Glomerular visceral epithelial cell (primary cell): ENCODE measurements at regions not wholly inside any gene's neighbourhood (a gene's known extent, or its start where the extent isn't known, plus 50 kb on each side); places are given as distances from the start of the nearest gene placed in this dataset.

Source experiments
- DNase-seq: peaks from one replicate; pipeline ENCODE4 v3.0.0-alpha.2; 2016; ENCODE audit errors: extremely low spot score

DNA sequence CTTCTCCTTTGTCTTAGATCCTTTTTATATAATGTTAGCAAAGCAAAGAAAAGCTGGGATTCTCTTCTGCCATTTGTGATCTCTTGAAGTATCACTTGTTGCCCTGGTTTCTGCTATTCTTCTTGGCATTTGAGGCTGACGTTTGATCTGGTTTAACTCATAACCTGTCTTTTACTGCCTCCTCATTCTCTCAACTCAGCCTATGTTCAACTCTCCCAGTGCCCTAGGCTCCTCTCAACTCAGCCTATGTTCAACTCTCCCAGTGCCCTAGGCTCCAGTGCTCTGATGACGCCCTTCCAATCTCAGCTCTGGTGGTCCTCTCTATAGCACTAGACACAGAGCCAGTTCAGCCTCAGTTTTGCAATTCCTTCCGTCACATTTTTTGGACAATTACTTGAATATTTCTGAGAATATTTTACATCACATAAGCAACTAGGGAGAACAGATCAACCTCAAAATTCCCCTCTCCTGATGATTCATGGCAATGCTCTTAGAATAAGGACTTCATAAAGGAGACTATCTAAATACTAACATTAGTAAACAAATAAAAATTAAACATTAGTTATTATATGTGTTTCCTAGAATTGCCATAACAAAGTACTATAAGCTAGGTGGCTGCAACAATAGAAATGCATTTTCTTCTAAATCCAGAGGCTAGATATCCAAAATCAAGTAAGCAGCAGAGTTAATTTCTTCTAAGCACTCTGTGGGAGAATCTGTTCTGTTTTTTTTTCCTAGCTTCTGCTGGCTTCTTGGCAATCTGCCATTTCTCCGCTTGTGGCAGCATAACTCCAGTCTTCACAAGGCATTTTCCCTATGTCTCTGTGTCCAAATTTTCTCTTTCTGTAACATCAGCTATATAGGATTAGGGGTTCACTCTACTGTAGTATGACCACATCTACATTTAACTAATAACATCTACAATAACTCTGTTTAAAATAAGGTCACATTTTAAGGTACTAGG, 662.1 kb upstream of the FTMT start:
- DNase-seq, result peak; percentile 59

DNA sequence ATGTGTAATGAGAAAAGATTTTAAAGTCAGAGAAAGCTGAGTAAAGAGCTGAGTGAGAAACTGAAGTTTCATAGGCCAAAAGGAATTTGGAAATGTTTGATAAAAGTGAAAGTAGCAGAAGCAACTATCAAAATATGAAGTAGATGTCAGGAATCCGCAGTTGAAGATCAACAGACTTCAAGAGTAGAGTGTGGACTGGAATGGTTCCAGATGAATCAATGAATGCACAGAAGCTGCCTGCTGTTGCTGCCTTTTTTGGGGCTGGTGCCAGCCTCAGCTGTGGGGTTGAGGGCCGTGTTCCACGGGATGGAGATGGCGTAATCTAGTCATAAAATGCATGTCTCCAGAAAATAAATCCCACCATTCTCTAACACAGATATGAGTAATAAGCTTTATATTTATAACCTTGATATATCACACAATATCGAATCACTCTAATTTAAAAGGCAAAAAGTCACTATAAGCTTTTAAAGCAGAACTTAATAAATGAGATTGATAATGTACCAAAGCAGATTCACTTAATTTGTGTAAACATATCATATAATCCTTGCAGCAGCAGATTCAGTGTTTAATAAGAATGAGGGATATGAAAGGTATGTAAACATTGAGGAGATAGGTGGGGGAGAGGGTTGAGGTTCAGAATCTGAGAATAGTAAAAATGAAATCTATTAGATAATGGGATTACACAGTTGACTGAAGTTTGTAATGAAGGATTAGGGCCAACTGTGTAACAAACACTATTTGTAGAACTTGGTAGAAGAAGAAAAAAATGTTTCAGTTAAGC, 652.3 kb upstream of the FTMT start:
- DNase-seq, result no peak

DNA sequence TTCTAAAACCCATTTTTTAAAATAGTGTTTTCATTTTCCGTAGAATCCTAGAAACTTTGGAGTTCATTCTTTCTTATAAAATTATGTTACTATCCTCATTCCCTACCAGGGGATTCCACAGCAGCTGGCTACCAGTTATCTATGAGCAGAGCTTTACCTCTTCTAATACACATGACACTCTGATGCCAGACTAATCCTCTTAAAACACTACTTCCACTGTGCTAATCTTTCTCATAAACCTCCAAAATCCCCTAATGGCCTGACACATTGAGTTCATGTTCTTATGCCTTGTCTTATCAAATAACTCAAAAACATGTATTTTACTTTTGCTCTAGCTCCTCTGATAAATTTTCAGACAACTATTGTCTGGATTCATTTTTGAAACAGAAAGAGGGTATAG, 633.6 kb upstream of the FTMT start:
- no peak for DNase-seq

DNA sequence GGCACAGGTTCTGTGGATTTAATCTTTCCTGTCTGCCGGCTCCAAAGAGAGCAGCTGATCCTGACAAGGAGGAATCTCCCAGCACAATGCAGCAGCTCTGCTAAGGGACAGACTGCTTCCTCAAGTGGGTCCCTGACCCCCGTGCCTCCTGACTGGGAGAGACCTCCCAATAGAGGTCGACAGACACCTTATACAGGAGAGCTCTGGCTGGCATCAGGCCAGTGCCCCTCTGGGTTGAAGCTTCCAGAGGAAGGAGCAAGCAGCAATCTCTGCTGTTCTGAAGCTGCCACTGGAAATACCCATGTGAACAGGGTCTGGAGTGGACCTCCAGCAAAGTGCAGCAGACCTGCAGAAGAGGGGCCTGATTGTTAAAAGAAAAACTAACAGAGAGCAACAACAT, 630.2 kb upstream of the FTMT start:
- no peak for DNase-seq

DNA sequence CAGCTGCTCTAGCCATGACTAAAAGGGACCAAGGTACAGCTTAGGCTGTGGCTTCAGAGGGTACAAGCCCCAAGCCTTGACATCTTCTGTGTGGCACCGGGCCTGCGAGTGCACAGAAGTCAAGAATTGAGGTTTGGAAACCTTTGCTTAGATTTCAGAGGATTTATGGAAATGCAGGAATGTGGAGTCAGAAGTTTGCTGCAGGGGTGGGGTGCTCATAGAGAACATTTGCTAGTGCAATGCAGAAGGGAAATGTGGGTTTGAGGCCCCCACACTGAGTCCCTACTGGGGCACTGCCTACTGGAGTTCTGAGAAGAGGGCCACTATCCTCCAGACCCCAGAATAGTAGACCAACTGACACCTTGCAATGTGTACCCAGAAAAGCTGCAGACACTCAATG, 624.9 kb upstream of the FTMT start:
- no peak for DNase-seq

DNA sequence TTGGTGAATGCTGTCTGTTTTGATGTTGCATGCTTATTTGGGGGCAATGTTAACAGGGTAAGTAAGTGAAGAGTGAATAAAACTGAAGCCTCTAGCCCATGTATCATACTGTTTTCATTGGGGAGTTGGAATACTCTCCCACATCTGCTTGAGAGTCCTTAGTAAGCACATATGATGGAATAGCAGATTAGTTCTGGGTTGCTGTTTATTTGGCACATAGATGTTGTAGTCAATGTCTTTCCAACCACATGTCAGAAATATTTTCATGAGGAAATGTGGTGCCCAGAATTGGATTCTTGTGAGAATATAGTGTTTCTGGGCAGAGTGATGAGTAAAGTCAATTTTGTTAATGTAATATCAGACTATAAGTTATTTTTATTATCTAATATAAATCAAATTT, 611.7 kb upstream of the FTMT start:
- no peak for DNase-seq

DNA sequence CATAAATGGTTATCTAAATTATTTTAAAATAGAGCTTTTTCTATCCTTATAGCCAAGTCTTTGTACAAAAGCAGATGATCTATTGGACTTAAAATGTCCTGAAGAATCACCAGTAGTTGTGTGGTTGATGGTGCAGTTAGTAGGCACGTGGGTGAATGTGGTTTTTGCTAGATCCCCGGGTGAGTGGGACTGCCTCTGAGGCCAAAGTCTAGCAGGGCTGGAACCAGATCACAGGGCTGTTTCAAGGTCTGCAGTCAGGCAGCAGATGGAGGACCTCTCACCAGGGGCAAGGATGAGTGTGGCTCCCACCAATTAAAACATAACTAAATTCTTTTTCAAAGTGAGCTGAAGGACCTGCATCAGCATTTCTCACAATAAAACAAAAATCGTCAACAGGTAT, 604.7 kb upstream of the FTMT start:
- DNase-seq, result no peak

DNA sequence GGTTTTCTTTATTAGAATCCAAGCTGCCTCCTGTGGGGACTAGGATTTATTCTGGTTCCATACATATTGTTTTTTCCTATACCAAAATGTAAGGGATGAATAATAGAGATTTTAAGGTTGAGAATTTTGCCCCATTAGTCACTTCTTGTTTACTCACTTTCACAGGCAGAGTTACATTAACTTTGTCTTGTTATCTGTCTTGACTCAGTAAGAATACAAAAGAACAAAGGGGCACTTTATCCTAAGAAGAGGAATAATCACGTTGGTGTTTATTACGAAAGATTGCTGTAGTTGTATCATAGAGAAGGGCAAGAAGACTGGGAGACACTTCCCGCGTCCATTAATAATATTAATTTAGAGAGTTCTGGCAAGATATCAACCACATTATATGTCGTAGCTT, 599.7 kb upstream of the FTMT start:
- DNase-seq, result no peak

DNA sequence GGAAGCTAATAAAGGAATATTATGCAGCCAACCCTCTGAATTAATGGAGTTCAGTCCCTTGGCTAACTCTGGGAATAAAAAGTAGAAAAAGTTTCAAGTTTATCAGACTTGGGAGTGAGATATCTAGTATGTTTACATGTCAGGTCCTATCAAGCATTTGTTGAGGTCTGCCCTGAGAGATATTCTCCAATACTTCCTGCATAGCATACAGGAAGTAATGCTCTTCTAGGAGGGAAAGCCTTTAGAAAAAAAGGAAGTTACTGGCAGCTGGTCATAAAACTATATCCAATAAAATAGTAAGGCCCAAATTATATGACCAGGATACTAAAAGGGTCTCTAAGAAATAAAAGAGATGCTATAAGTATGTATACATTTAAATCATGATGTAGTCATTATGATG, 594.1 kb upstream of the FTMT start:
- no peak for DNase-seq

DNA sequence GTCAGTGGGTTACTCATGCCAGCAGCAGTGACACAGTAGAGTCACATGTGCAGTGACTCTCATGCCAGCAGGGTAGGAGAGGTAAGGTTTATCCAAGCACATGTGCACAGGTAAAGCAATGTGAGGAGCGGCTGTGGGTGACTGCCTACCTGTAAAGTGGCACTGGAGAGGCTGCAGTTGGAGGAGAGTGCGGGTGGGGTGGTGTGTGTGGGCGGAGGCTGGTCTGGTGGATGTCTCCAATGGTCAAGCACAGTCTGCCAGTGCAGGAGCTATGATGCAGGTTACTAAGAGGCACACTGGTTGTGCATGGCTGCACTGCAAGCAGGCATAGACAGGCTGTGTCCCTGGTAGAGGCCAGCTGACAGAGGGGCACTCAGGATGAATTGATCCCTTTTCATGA, 588.2 kb upstream of the FTMT start:
- DNase-seq, result no peak

DNA sequence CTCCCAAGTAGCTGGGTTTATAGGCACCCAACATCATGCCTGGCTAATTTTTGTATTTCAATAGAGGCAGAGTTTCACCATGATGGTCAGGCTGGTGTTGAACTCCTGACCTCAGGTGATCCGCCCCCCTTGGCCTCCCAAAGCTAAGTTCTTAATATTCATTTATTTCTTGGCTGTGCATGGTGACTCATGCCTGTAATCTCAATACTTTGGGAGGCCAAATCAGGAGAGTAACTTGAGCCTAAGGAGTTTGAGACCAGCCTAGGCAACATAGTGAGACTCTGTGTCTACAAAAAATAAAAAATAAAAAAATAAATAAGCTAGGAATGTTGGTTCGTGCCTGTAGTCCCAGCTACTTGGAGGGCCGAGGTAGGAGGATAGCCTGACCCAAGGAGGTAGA, 587.1 kb upstream of the FTMT start:
- no peak for DNase-seq

DNA sequence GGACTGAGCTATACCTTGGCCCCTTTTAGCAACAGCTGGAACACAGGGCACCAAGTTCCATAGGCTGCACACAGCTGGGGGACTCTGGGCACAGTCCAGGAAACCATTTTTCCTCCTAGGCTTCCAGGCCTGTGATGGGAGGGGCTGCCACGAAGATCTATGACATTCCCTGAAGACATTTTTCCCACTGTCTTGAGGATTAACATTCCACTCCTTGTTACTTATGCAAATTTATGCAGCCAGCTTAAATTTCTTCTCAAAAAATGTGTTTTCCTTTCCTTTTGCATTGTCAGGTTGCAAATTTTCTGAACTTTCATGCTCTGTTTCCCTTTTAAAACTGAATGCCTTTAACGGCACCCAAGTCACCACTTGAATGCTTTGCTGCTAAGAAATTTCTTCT, 580.1 kb upstream of the FTMT start:
- no peak for DNase-seq

DNA sequence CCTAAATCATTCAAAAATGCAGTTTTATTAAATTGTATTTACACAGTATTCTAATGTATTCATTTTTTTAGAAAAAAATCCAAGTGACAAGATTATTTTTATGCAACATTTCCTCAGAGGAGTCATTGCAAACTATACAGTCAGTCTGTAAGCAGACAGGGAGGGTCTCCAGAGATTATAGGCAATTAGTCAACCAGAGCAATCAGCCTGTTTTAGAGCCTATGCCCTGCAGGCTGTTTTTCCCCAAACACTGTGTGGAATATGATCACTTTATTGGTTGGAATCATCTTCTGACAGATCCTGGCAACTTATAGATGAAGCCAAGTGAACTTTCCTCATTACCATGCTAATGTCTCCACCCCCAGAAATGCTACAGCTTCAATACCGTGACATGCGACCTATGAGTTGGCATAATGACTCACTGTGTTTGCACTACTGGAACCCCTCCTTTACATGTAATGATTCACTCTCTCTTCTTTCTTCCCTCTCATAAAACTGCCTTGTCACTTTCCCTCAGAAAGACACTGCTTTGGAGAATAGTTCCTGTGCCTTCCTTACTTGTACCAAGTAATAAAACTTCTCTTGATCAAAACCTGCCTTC, 577.7 kb upstream of the FTMT start:
- peak; percentile 75 for DNase-seq

DNA sequence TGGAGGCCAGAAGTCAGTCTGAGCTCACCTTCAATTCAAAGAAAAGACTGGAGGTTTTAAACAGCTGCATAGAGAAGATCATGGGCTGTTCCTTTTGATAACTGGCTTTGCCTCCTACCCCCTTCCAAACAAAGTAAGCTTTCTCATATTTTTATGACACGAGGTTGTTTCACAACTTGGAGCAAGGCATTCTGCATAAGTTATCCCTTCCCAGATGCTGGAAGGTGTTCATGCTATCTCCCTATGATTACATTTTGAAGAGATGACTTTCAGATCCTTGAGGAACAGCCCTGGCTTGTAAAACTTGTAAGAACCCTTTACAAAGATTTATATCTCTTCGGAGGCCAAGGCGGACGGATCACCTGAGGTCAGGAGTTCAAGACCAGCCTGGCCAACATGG, 571.9 kb upstream of the FTMT start:
- no peak for DNase-seq

DNA sequence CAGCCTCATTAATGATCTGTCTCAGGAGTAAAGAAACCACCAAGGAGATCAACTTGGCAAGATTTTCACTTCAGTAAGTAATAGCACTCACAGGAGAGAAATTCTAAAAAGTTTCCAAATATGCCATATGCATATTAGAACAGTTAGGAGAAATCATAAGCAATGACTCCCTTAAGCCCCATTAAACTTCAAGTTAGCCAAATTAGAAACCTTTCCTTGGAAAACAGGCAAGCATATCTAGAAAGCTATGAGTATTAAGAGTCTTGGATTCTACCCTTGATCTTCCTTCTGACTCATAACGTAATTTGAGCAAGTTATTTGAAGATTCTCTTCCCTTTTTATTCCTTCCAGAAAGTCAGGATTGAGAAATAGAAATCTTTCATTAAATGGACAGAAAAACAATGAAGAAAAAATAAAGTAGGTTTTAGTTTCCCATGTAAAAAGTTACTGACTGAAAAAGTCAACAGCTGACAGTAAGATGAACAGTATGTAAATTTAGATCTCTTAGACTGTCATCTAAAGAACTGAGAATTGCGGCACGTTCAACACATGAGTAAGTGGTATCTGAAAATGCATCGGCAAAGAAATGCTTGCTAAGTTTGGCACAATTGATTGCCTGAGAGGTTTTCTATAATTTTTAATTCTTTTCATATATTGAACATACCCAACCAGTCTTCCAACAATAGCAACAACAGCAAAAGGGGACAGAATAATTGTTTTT, 565.7 kb upstream of the FTMT start:
- DNase-seq, result no peak

DNA sequence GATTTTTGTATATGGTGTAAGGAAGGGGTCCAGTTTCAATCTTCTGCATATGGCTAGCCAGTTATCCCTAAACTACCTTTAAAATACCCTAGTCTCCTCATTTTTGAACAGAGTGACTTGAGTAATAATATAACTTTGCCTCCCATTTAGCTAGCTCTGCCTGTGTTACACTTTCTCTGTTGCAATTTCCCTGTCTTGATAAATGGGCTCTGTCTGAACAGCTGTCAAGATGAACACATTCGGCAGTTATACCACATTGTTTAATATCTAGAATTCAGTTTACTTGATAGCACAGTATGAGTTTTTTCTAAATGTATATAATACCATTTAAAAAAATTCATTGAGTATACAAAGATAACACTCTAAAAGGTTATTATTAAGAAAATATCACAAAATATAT, 562.9 kb upstream of the FTMT start:
- DNase-seq, result no peak

DNA sequence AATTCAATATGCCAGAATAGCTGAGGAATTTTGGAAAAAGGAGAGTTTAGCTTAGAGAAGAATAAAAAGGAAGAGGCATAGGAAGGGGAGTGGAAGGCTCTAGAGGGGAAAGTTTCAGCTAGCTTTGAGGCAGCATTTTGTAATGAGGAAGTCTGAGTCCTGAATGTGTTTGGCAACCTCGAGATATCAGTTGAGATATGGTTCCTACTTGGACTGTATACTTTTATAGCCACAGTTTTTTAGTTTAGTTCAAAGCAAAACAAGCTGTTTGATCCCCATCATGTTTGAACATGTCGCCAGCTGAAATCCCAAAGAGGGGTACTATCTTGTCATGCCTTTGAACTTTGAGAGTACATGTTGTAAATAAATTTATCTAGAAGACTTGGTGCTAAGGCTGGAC, 559.0 kb upstream of the FTMT start:
- no peak for DNase-seq

DNA sequence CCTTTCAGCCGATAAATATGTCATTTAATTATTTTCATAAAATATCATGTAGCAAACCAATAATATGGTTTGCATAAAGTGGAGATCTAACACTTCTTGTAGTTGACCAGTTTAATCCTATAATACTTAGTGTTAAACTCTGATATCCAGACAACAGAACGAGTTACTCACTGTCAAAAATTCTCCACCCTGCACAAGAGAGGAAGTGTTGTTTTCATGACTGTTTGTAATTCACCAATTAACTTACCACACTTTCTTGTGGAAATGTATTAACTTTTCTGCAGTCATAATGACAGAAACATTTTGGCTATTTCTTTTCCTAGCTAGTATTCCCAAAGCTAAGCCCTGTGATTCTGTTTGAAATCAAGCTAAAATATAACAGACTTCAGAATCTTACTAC, 555.3 kb upstream of the FTMT start:
- DNase-seq, result no peak

DNA sequence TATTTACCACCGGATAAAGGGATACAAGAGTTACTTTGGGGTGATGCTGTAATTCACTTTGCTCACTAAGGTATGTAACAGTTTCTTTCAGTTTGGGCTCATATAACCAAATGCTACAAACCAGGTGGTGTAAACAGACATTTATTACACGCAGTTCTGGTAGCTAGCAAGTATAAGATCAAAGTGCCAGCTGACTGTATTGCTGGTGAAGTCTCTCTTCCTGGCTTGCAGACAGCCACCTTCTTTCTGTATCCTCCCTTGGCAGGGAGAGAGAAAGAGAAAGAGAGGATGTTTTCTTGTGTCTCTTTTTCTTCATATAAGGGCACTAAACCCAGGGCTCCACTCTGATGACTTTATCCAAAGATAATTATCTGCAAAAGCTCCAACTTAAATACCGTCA, 552.5 kb upstream of the FTMT start:
- DNase-seq, result no peak

DNA sequence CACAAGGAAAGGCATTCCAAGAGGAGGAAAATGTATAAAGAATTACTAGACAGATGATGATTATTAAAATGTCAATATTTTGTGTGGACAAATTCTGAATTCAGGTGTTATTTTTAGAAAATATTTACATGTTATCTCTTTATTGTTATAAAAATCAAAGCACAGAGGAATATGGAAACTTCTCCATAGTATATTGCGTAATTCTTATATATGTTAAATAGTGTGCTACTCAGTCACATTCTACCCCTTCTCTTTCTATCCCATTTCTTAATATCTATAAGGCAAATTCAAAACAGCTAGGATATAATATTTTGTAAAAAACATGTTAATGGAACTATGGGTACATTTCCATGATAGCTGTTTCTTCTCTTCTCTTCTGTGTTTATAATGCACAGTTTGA, 546.8 kb upstream of the FTMT start:
- DNase-seq, result no peak

DNA sequence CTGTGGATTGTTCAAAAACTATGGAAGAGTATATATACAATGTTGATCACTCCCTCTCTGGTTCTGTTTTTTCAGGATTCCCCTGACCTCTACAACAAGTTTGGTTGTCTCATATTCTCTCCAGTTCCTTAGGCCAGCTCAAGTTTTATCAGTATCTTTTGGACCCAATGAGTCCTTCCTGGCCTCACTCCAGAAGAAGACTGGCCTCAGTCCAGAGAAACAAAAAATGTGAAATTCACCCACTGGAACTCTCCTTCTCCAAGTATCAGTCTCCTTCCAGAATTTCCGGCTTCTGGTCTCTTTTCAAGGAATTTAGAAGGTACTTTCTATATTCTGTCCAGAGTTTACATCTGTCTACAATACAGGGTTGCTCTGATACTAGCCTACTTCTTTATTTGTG, 537.8 kb upstream of the FTMT start:
- DNase-seq, result no peak

DNA sequence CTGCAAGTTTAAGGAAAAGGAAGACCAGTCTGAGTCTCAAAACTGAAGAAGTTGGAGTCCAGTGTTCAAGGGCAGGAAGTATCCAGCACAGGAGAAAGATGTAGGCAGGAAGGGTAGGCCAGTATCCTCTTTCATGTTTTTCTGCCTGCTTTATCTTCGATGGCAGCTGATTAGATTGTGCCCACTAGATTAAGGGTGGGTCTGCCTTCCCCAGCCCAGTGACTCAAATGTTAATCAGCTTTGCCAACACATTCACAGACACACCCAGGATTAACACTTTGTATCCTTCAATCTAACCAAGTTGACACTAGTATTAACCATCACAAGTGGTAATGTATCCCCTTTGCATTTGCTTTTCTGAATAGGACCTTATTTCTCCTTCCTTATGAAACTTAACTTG, 535.9 kb upstream of the FTMT start:
- DNase-seq, result no peak
